NB4 (cell line): ENCODE measurements at regions not wholly inside any gene's neighbourhood (a gene's known extent, or its start where the extent isn't known, plus 50 kb on each side); places are given as distances from the start of the nearest gene placed in this dataset.
"Not testable (repeated sequence)": the region's sequence is repeated elsewhere in the genome, so short reads cannot be mapped to it uniquely, and the experiment has no call there.

Experiments
- DNase-seq: peaks from one replicate; pipeline ENCODE4 v3.0.0; 2010; ENCODE audit warnings: low read depth
- H3K4me3 ChIP-seq: one replicate; pipeline ENCODE4 v1.5.1; 2011; ENCODE audit warnings: mild to moderate bottlenecking, low read depth, low read length, moderate library complexity
- CTCF ChIP-seq: IDR thresholded peaks from one replicate; pipeline ENCODE4 v1.5.1; 2012; ENCODE audit warnings: low read depth, low read length
- MAX ChIP-seq: IDR thresholded peaks from 2 replicates; pipeline ENCODE4 v1.6.1; 2011; ENCODE audit warnings: low read depth, low read length
- MYC ChIP-seq: IDR thresholded peaks from 2 replicates; pipeline ENCODE4 v1.6.1; 2011; ENCODE audit warnings: low read depth, low read length
- POLR2A ChIP-seq: IDR thresholded peaks from 2 replicates; pipeline ENCODE4 v1.6.1; 2011; ENCODE audit warnings: mild to moderate bottlenecking; ENCODE audit not compliant: insufficient read length; ENCODE audit errors: extremely low read depth

GRCh38 chr4:188374871-188375270, 235.6 kb downstream of the TRIML1 start:
- no peak overlapping the region for H3K4me3 ChIP-seq
- DNase-seq: no peak
- no peak for TF ChIP-seq CTCF

- no peak for TF ChIP-seq MYC
- no peak for TF ChIP-seq POLR2A
- TF ChIP-seq MAX: no peak
- TF ChIP-seq CTCF: no peak
- no peak for DNase-seq
Observed at GRCh38 chr4:188377816-188378215, 238.6 kb downstream of the TRIML1 start.

GRCh38 chr4:188383180-188383579, 243.9 kb downstream of the TRIML1 start:
- no peak overlapping the region for H3K4me3 ChIP-seq
- DNase-seq: no peak
- TF ChIP-seq MAX (no peak), POLR2A (no peak), CTCF (no peak), MYC (no peak)

More at GRCh38 chr4:188377816-188378215, 238.6 kb downstream of the TRIML1 start:
- H3K4me3 ChIP-seq: no peak overlapping the region

GRCh38 chr4:188387179-188387791, 248.0 kb downstream of the TRIML1 start:
- TF ChIP-seq MAX: no peak
- TF ChIP-seq MYC: no peak
- H3K4me3 ChIP-seq: no peak overlapping the region
- no peak for DNase-seq

- peak; percentile 8 for TF ChIP-seq CTCF
- not testable (repeated sequence) for DNase-seq, H3K4me3 ChIP-seq
Observed at GRCh38 chr4:188391349-188391748, 252.1 kb downstream of the TRIML1 start.

- TF ChIP-seq POLR2A (no peak), MAX (no peak)
- H3K4me3 ChIP-seq: no peak overlapping the region
- no peak for DNase-seq
Observed at GRCh38 chr4:188396037-188396436, 256.8 kb downstream of the TRIML1 start.

GRCh38 chr4:188399834-188400233, 260.6 kb downstream of the TRIML1 start:
- no peak for DNase-seq
- no peak overlapping the region for H3K4me3 ChIP-seq
- no peak for TF ChIP-seq MAX
- no peak for TF ChIP-seq POLR2A
- no peak for TF ChIP-seq MYC
